ENCODE measurements at regions not wholly inside any gene's neighbourhood (a gene's known extent, or its start where the extent isn't known, plus 50 kb on each side); places are given as distances from the start of the nearest gene placed in this dataset.
A peak's percentile ranks its signal among the peaks of the same experiment; 100 is the strongest.
"Not testable (repeated sequence)": the region's sequence is repeated elsewhere in the genome, so short reads cannot be mapped to it uniquely, and the experiment has no call there.

GRCh38 chr5:82932473-82933220 lies 144.5 kb downstream of the TMEM167A start:
- CTCF ChIA-PET (ENCODE audit: partially characterized antibody); H3K4ac ChIP-seq (replicated peaks; ENCODE audit: insufficient read length, low read depth, low read length); H3K23ac ChIP-seq (ENCODE audit: insufficient read length); H3K27ac ChIP-seq (ENCODE audit: low read depth, low read length); H2BK5ac ChIP-seq (ENCODE audit: low read depth, low read length); H3K36me3 ChIP-seq (ENCODE audit: control insufficient read depth in 2 of 4, insufficient read depth in 4 of 4, low read length in 3 of 4); H4K20me1 ChIP-seq (replicated peaks in 1 of 2; ENCODE audit: control insufficient read depth in 1 of 2, insufficient read depth in 2 of 2, low read length in 2 of 2); H3K18ac ChIP-seq (ENCODE audit: extremely low read depth, low read length); H4K91ac ChIP-seq (replicated peaks; ENCODE audit: insufficient read length, low read length); H3K9me3 ChIP-seq (ENCODE audit: insufficient read depth in 2 of 2, low read depth in 1 of 2, low read length in 1 of 2); H3K79me2 ChIP-seq (ENCODE audit: control insufficient read depth in 1 of 2, insufficient read depth in 2 of 2, low read length in 2 of 2); H3K14ac ChIP-seq (ENCODE audit: insufficient read length); H2BK120ac ChIP-seq (replicated peaks; ENCODE audit: low read depth, low read length); H2AFZ ChIP-seq (ENCODE audit: low read length); H4K5ac ChIP-seq (ENCODE audit: insufficient read length, low read depth, low read length); H2AK5ac ChIP-seq (ENCODE audit: low read depth, low read length); POLR2A ChIA-PET (ENCODE audit: partially characterized antibody); H2BK12ac ChIP-seq (ENCODE audit: low read depth, low read length); FAIRE-seq; H2BK15ac ChIP-seq (ENCODE audit: low read length); H3K56ac ChIP-seq (replicated peaks; ENCODE audit: insufficient read length, low read depth, low read length); H3K4me3 ChIP-seq (ENCODE audit: extremely low read depth in 1 of 4, insufficient read depth in 2 of 4, low read depth in 3 of 4, low read length in 4 of 4); H3K4me2 ChIP-seq (ENCODE audit: insufficient read depth in 1 of 2, low read depth in 2 of 2, low read length in 2 of 2); H2BK20ac ChIP-seq (ENCODE audit: low read length); H3K9ac ChIP-seq (replicated peaks in 1 of 4; ENCODE audit: extremely low read depth in 1 of 4, low read depth in 3 of 4, low read length in 3 of 4); H3K23me2 ChIP-seq (ENCODE audit: low read depth, low read length); H4K8ac ChIP-seq (ENCODE audit: extremely low read depth, insufficient read depth, low read length); H3K4me1 ChIP-seq (replicated peaks in 1 of 4; ENCODE audit: control insufficient read depth in 3 of 4, insufficient read depth in 4 of 4, low read length in 3 of 4); H3K79me1 ChIP-seq (ENCODE audit: low read depth, low read length); H3K27me3 ChIP-seq (replicated peaks in 1 of 4; ENCODE audit: control insufficient read depth in 3 of 4, extremely low read depth in 1 of 4, insufficient read depth in 3 of 4, low read length in 3 of 4): not testable (repeated sequence)
- WGBS, 2 experiments (ENCODE audit: extremely low coverage in 1 of 2, insufficient coverage in 1 of 2, insufficient read length in 1 of 2, insufficient replicate concordance in 2 of 2, low coverage in 1 of 2, low lambda C conversion rate in 2 of 2, missing lambda C conversion rate in 1 of 2): 74% methylated on average over 27 of the region's 28 CpGs; no CpG with 5 or more reads in 1 of the 2 experiments
- peak in 1 of 2 experiments; percentile 52 for DNase-seq (ENCODE audit: low read depth in 1 of 2, low spot score in 2 of 2)

All from H1 (cell line).